DMS53 (cell line): ENCODE measurements at regions not wholly inside any gene's neighbourhood (a gene's known extent, or its start where the extent isn't known, plus 50 kb on each side); places are given as distances from the start of the nearest gene placed in this dataset.

Experiments
- DNase-seq: peaks from one replicate; lab custom pipeline; 2025; lab: John Stamatoyannopoulos, UW

DNA sequence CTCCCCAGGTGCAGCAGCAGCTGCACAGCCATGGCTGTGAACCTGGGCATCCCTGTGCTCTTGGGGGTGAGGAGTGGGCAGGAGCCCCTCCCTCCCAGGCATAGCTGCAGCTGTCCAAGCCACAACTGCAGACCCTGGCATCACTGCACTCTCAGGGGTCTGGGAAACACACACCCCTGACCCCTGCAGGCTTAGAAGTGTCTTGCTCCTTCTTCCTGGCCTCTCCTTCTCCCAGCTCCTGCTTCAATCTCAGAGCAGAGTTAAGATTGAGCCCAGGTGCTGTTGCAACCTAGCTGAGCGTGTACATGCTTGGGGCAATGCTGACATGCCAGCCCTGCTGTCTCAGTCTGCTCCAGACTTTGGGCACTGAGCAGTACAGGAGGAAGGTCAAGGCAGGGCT lies 833.6 kb downstream of the FLRT2 start:
- DNase-seq = no peak

GRCh38 chr14:86363047-86363446 lies 833.1 kb downstream of the FLRT2 start:
- no peak for DNase-seq

GRCh38 chr14:86357876-86358275 lies 827.9 kb downstream of the FLRT2 start:
- DNase-seq = peak; percentile 31

- DNase-seq = no peak
Observed at GRCh38 chr14:86357119-86357518, 827.2 kb downstream of the FLRT2 start.

- no peak for DNase-seq
Observed at GRCh38 chr14:86346818-86347384, 817.0 kb downstream of the FLRT2 start.

GRCh38 chr14:86334355-86334754 lies 804.4 kb downstream of the FLRT2 start:
- DNase-seq = no peak

DNA sequence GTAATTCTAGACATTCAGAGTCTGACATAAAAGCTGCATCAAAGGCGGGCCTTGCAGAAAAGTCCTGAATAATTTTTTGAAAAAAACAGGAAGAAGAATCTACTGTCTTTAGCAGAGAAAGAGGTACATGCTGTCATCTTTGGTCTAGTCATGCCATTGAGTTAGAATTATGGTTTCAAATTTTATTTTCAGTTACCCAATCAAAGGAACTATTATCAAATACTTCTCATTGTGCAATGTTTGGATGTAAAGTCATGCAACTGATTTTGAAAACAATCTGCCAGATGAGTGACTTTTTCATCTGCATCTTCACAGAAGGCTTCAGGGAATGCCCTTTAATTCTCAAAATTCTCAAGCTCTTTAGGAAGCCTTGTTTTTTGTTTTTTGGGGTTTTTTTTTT lies 803.5 kb downstream of the FLRT2 start:
- no peak for DNase-seq

DNA sequence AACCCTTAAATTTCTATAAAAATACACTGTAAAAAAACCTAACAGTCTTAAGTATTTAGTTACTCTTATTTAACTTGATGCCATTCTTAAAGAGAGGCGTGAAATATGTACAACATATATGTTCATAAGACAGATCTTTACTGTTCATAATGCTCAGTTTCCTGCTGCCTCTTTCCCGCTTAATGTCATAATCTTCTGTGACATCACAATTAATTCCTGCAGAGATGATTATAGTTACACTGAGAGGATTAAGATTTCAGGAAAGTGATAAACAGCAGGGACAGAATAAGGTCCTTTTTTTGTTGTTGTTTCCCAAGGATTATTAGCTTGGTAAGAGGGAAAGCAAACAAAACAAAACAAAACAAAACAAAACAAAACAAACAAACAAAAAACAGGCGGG lies 801.4 kb downstream of the FLRT2 start:
- DNase-seq = no peak

DNA sequence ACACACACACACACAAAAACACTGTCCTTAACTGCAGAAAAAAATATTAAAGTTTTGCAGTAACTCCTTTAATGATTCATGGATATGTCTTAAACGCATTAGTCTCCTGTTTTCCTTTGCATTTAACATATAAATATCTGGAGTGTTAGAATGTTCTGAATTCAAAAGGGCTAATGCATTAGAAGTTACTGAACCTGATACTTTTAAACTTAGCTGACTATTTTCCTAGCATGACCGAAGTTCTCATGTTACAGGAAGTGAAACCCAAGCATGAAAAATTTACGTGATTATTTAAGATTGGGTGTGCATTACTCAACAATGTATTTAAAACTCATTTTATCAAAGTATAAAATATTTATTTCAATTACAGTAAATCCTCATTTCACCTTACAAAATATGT lies 791.2 kb downstream of the FLRT2 start:
- peak; percentile 37 for DNase-seq

GRCh38 chr14:86312154-86312665 lies 782.3 kb downstream of the FLRT2 start:
- peak; percentile 71 for DNase-seq

- peak; percentile 24 for DNase-seq
Observed at GRCh38 chr14:86311151-86311550, 781.2 kb downstream of the FLRT2 start.

GRCh38 chr14:86310611-86311010 lies 780.7 kb downstream of the FLRT2 start:
- peak; percentile 9 for DNase-seq

DNA sequence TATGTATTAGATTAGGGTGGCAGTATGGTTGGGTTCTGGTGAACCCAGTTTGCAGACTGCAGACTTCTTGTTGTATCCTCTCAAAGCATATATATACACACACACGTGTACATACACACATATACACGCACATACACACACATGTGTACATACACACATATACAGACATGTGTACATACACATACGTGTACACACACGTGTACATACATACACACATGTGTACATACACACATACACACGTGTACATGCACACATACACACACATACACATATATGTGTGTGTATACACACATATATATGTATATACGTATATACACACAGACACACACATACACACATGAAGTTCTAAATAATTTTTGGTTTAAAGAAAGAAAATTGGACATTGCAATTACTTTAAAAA lies 780.2 kb downstream of the FLRT2 start:
- no peak for DNase-seq

- DNase-seq = no peak
Observed at GRCh38 chr14:86305058-86305457, 775.1 kb downstream of the FLRT2 start.

DNA sequence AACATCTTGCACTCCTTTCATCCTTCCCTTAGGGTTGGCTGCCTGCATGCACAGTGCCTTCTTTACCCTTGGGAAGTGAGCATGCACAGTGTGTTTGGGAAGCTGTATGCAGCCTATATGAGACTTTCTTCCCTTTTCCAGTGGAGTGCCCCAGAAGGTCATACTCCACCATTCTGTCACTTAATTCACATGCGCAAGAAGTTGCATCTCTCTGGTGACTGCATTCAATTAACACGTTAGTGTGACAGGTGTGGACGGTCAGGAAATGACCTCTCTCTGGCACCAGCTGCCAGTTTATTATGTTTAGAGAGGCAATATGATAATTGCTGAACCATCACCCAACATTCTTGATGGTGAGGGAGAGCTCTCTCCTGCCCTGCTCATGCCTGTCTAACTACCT lies 770.0 kb downstream of the FLRT2 start:
- peak; percentile 27 for DNase-seq

- peak; percentile 71 for DNase-seq
Observed at GRCh38 chr14:86296173-86296572, 766.2 kb downstream of the FLRT2 start.

DNA sequence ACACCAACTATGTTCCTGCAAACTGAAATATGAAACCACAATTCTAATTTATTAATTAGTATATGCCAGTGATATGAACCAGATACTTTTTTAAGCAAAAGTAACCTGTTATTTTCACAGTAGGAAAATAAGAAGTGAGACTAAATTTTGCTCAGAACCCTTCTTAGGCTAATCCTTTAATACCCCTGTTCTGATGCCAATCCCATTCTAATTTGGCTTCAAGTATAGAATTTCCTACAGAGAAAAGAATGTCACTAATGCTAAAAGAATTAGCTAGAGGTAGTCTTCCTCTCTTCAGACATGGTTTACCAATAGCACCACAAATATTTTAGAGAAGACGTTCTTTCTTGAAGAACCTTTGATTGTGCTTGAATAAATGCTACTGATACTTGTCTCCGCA lies 758.4 kb downstream of the FLRT2 start:
- no peak for DNase-seq

DNA sequence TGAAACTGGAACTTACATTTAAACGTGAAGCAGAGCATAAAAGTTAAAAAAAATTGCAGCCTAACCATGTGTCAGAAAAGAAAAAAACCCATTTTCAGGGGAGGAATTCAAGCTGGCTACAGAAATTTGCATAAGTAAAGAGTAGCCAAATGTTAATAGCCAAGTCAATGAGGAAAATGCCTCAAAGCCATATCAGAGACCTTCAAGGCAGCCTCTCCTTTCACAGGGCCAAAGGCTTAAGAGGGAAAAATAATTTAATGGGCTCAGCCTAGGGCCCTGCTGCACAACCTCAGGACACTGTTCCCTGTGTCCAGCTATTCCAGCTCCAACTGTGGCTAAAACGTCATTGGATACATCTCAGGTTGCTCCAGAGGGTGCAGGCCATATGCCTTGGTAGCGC lies 749.5 kb downstream of the FLRT2 start:
- no peak for DNase-seq

DNA sequence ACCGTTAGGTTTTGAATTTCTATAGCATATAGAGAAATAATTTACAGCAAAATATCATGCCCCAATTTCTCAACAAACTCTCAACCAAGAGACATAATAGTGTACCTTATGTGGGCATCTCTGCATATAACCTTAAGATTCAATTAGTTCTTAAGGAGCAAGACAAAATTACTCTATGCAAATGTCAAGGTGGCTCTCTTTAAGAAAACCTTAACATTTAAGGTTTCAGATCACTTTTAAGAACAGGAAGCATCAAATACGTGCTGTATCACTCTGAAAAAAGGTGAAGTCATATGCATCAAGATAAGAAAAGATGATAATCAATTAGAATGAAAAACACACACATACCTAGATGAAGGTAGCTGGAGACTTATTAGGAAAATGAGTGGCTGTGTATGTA lies 728.0 kb downstream of the FLRT2 start:
- no peak for DNase-seq

DNA sequence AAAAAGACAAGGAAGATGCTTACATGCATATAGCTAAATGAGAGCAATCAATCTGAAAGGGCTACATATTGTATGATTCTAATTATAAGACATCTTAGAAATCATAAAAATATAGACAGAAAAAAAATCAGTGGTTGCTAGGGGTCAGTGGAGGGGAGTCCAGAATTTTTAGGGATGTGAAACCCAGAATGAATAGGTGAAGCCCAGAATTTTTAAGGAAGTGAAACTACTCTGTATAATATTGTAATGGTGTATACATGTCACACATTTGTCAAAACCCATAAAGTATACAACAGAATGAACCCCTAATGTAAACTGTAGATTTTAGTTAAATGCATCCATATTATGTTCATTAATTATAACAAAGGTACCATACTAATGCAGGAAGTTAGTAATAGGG lies 713.2 kb downstream of the FLRT2 start:
- no peak for DNase-seq

DNA sequence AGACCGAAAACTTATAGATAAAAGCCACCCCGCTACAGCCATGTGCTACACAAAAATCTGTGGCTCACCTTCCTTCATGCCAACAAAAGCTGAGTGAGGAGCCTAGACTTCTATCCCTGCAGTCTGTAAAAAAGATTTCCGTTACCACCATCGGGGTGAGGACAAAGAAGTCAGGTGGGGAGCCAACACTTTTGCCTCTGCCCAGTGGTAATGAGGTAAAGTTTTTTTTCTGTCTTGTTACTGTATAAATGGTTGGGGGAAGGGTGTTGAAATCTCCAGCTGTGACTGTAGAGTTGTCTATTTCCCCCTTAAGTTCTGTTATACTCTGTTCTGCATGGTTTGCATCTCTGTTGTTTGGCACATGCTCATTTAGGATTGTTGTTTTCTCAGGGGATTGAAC lies 707.8 kb downstream of the FLRT2 start:
- no peak for DNase-seq

DNA sequence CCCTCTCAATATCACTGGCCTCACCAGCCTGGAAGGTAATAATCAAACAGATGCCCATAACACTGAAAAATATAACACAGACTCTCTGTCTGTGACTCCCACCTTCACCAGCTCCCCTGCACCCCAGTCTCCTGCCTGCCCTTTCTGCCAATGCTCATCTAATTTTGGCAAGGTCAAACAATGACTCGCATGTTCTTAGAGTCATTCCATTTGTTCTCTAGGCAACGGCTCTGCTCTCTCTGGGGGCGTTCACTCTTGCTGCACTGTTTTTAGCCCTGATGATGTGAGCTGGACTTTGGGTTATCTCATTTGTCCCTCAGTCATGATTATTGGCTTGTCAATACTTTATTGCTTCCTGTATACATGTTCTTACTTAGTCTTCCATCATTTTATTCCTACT lies 691.8 kb downstream of the FLRT2 start:
- peak; percentile 1 for DNase-seq

DNA sequence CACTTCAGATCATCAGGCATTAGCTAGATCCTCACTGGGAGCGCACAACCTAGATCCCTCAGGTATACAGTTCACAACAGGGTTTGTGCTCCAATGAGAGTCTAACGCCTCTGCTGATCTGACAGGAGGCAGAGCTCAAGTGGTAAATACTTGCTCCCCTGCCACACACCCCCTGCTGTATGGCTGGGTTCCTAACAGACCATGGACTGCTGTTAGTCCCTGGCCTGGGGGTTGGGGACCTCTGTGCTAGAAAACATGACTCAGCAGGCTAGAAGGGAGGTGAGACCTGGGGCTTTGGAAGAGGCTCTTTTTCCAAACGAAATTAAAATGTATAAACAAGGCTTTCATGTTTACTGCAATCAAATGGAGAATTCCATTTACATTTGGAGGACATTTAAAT lies 691.1 kb downstream of the FLRT2 start:
- peak; percentile 12 for DNase-seq

DNA sequence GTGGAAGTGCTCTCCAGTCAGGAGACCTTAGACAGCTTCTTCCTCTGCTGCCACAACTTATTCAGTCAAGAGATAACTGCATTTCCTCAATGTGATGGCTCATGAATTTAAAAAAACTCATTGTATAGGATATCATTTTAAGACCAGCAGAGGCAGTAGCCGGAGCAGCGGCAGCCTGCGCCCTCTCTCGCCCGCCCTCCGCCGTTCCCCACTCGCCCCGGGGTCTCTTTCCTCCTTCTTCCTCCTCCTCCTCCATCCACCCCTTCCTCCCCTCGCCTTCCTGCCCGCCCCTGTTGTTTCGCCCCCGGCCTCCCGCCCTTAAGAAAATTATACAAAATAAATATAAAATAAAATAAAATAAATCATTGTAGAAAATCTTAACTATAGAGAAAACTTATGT lies 687.6 kb downstream of the FLRT2 start:
- no peak for DNase-seq

DNA sequence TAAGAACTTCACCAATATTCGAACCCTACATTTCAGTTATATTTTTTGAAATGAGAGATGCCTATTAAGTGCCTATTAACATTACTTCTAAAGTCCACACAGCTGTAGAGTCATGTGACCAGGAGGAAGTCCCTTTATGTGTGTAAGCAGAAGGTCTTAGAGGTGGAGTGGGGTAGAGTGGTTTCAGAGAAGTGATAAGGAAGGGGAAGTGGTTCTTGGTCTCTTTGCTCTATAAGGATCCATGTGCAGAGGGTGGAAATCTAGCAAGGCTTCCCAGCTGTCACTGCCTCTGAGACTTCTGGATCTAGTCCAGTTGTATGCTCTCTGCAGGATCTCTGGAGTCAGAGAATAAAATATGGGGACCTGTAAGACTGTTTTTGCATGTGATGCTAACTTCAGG lies 673.9 kb downstream of the FLRT2 start:
- DNase-seq = peak; percentile 8
